GM18873 (cell line): ENCODE measurements at regions not wholly inside any gene's neighbourhood (a gene's known extent, or its start where the extent isn't known, plus 50 kb on each side); places are given as distances from the start of the nearest gene placed in this dataset.

ENCODE experiments used
- ATAC-seq: cut with Tn5 transposase; IDR thresholded peaks from one replicate; pipeline ENCODE4 v1.9.1; 2021; ENCODE audit warnings: mild to moderate bottlenecking, moderate library complexity, moderate number of reproducible peaks; ENCODE audit not compliant: unreplicated experiment, low FRiP score

GRCh38 chr2:104430359-104430740, 423.6 kb upstream of the POU3F3 start:
- no peak for ATAC-seq

DNA sequence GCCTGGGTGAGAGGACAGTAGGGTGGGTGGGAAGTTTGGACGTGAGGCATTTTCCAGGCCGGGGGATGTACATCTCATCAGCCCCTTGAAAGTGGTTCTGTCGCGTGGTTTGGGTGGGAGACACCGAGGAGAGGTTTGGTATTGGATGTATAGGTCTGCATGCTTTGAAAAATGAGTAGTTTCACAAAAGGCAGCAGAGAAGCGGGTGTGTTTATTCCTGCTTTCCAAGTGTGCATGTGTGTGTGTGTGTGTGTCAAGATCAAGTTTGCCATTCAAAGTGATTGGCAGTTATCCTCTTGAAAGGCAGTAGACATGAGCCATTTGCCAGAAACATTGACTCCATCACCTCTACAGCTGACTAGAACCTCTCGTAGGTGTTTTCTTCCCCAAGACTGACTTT, 423.1 kb upstream of the POU3F3 start:
- ATAC-seq, result no peak

- ATAC-seq, result no peak
These were observed 422.2 kb upstream of the POU3F3 start for GRCh38 chr2:104431701-104432121.

DNA sequence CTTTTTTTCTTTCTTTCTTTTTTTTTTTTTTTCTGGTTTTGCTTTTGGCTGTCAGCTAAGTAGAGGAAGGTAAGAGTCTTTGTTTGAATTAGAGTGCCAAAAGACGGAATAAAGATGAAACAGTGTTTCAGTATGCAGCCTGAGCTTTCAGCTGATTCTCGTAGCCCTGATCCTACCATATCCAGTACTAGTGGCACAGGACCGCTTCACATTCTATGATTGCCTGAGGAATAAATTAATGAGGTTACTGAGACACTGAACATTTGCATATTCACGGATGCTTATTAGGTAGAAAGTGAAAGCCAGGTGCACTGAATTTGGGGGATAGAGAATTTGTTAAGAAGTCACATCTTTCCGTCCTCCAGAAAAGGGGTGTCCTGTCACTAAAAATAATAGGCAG, 421.5 kb upstream of the POU3F3 start:
- ATAC-seq, result no peak

GRCh38 chr2:104432991-104433390, 420.9 kb upstream of the POU3F3 start:
- no peak for ATAC-seq

DNA sequence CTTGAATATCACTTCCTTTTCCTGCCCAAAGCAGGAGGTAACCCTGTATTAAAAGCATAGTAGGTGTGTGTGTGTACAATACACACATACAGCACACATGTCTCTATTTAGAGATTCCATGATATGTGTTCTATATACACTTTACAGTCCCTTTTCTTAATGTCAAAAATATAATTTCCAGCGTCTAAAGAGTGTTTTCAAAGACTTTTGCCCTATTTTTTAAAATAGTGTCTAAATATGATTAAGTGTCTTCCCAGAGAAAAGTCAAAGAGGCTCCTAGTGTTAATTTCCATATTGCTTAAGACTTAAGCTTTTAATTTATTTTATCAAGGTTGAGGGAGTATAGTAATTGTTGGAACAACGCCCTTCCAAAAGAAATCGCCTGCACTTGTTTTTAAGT, 420.3 kb upstream of the POU3F3 start:
- no peak for ATAC-seq

DNA sequence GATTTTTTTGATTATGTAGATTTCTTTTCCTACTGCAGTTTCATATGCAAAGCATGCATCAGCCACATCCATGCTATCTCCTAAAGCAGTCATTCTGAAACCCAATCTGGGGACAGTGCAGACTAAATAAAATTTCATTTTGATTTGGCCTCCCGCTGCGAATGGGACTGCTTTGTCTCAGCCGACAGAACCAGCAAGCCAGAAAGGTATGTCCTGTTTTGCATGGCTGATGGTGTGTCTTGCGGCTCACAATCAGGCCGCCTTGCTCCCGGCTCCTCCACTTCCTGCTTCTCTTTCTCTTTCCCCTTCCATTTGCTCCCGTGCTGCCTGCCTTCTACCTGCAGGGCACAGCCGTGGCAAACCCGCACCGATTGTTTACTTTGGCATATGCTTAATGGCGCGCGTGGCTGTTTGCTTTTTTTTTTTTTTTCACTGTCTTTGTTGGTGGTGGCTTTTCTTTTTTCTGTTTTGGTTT, 419.6 kb upstream of the POU3F3 start:
- ATAC-seq, result peak; percentile 75

- ATAC-seq, result no peak
These were observed 418.9 kb upstream of the POU3F3 start for GRCh38 chr2:104434966-104435365.

DNA sequence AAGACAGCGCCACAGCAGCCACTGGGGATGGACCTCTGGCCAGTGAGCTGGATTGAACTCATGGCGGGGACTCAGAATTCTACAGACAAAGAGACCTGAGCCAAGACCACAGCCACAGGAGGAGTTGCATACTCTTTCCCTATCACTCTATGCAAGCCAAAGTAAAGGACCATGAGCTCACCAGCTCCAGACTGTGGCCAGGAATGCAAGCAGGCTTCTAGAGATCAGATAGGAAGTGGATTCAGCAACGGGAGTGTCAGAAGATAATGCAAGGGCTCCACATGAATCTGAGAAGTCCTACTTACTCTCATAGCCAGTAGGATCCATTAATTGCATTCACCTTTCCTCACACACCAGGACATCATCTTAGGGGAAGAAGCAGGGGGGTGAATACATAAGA, 415.4 kb upstream of the POU3F3 start:
- no peak for ATAC-seq

GRCh38 chr2:104443145-104443544, 410.8 kb upstream of the POU3F3 start:
- no peak for ATAC-seq

- ATAC-seq, result no peak
These were observed 409.5 kb upstream of the POU3F3 start for GRCh38 chr2:104444392-104444791.

GRCh38 chr2:104444889-104445288, 409.0 kb upstream of the POU3F3 start:
- ATAC-seq, result no peak

GRCh38 chr2:104447831-104448434, 406.0 kb upstream of the POU3F3 start:
- no peak for ATAC-seq

GRCh38 chr2:104448661-104449440, 405.1 kb upstream of the POU3F3 start:
- no peak for ATAC-seq

- ATAC-seq, result no peak
These were observed 401.4 kb upstream of the POU3F3 start for GRCh38 chr2:104452558-104452957.

- ATAC-seq, result no peak
These were observed 391.2 kb upstream of the POU3F3 start for GRCh38 chr2:104462731-104463130.

DNA sequence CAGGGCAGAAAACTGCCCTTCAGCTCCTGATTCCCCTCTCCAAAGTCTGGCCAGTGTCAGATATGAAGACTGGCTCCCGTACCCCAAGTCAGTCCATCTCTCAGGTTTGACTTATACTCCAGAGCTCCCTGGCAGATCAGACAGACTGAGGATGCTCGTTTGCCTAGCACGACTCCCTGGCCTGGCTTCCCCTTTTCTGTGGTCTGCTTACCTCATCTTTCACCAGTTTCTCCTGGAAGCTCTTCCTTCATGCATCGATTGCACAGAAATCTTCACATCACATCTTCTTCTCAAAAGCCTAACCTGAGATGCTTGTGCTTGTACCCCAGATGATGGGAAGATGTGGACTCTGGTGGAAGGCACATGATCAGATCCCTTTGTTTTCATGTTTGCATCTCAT, 387.9 kb upstream of the POU3F3 start:
- ATAC-seq, result no peak

DNA sequence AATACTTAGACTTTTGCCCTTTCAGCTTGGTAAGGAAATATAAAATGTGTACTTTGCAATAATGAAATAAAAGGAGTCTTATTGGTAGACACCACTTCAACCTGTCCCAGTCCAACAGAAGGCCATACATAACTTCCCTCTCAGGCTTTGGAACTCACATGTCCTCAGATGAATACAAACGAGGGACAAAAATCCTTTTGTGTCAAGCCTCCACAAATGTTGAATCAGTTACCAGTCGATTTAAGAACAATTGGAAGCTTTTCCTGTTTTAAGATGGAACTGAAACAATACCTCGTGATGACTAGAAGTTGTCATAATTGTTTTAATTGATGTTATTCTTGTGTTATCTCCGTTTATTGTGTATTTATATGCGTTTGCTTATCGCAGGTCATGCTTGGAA, 385.1 kb upstream of the POU3F3 start:
- ATAC-seq, result no peak

GRCh38 chr2:104472076-104472475, 381.8 kb upstream of the POU3F3 start:
- no peak for ATAC-seq

GRCh38 chr2:104473546-104473945, 380.4 kb upstream of the POU3F3 start:
- no peak for ATAC-seq

GRCh38 chr2:104474716-104475115, 379.2 kb upstream of the POU3F3 start:
- no peak for ATAC-seq

GRCh38 chr2:104476075-104476474, 377.8 kb upstream of the POU3F3 start:
- no peak for ATAC-seq
